ENCODE measurements at regions not wholly inside any gene's neighbourhood (a gene's known extent, or its start where the extent isn't known, plus 50 kb on each side); places are given as distances from the start of the nearest gene placed in this dataset.

GRCh38 chr11:104610635-104611034 is 287.6 kb downstream of the CASP12 start:
- TF ChIP-seq CTCF (optimal IDR thresholded peaks at IDR 0.05 in 1 of 3, IDR thresholded peaks at IDR 0.05 in 1 of 3, conservative IDR thresholded peaks at IDR 0.05 in 1 of 3; ENCODE audit: extremely low read depth in 1 of 3, insufficient read depth in 2 of 3, low read length in 3 of 3) (no peak), EZH2 (IDR thresholded peaks at IDR 0.05; ENCODE audit: low read length) (no peak)
